SKM-1 (cell line): ENCODE measurements at regions not wholly inside any gene's neighbourhood (a gene's known extent, or its start where the extent isn't known, plus 50 kb on each side); places are given as distances from the start of the nearest gene placed in this dataset.

Experiments
- DNase-seq: peaks from one replicate; lab custom pipeline; 2025; ENCODE audit not compliant: unreplicated experiment; lab: John Stamatoyannopoulos, UW

GRCh38 chr1:87437663-87438295 is 109.1 kb downstream of the LMO4 start:
- no peak for DNase-seq

GRCh38 chr1:87439821-87440220 is 111.1 kb downstream of the LMO4 start:
- DNase-seq, result no peak

- no peak for DNase-seq
These were observed 120.8 kb downstream of the LMO4 start for GRCh38 chr1:87449348-87449963.

- DNase-seq, result no peak
These were observed 121.5 kb downstream of the LMO4 start for GRCh38 chr1:87450136-87450535.

GRCh38 chr1:87450615-87451209 is 122.0 kb downstream of the LMO4 start:
- no peak for DNase-seq

- no peak for DNase-seq
These were observed 122.7 kb downstream of the LMO4 start for GRCh38 chr1:87451229-87451920.

GRCh38 chr1:87452648-87453047 is 124.0 kb downstream of the LMO4 start:
- DNase-seq, result no peak

GRCh38 chr1:87457408-87457807 is 128.7 kb downstream of the LMO4 start:
- no peak for DNase-seq

- DNase-seq, result no peak
These were observed 134.2 kb downstream of the LMO4 start for GRCh38 chr1:87462894-87463293.

GRCh38 chr1:87464022-87464490 is 135.4 kb downstream of the LMO4 start:
- DNase-seq, result no peak

GRCh38 chr1:87466621-87467020 is 137.9 kb downstream of the LMO4 start:
- DNase-seq, result no peak

- no peak for DNase-seq
These were observed 144.0 kb downstream of the LMO4 start for GRCh38 chr1:87472716-87473115.

- DNase-seq, result no peak
These were observed 144.6 kb downstream of the LMO4 start for GRCh38 chr1:87473203-87473661.

GRCh38 chr1:87474098-87474497 is 145.4 kb downstream of the LMO4 start:
- DNase-seq, result no peak

- no peak for DNase-seq
These were observed 149.6 kb downstream of the LMO4 start for GRCh38 chr1:87478231-87478630.

GRCh38 chr1:87495147-87495546 is 166.5 kb downstream of the LMO4 start:
- no peak for DNase-seq

GRCh38 chr1:87495870-87496269 is 167.2 kb downstream of the LMO4 start:
- DNase-seq, result no peak

- no peak for DNase-seq
These were observed 168.9 kb downstream of the LMO4 start for GRCh38 chr1:87497380-87498203.

- DNase-seq, result no peak
These were observed 173.1 kb downstream of the LMO4 start for GRCh38 chr1:87501738-87502137.

GRCh38 chr1:87505391-87505983 is 176.8 kb downstream of the LMO4 start:
- no peak for DNase-seq

GRCh38 chr1:87506147-87506546 is 177.5 kb downstream of the LMO4 start:
- DNase-seq, result no peak
